Psoas muscle (tissue), 7 donors: ENCODE measurements at regions not wholly inside any gene's neighbourhood (a gene's known extent, or its start where the extent isn't known, plus 50 kb on each side); places are given as distances from the start of the nearest gene placed in this dataset.

Experiments
- ATAC-seq, 4 donors: fragments of 200-7000 bp; cut with Tn5 transposase; one replicate each; pipeline ENCODE4 v1.9.1; 2020; ENCODE audit warnings: moderate library complexity in 3 of 4, mild to moderate bottlenecking in 2 of 4
- DNase-seq, 2 donors: peaks; one replicate each; pipeline ENCODE4 v3.0.0-alpha.2; 2020
- H3K27ac ChIP-seq: fragments of 200-600 bp; one replicate; pipeline ENCODE4 v1.8.0; 2022
- H3K27me3 ChIP-seq, 3 donors: fragments of 200-600 bp in 1 of 3; one replicate each; pipeline versions ENCODE4 v1.6.1 to v1.8.0; 2013 to 2022; ENCODE audit warnings: low read length in 2 of 3, mild to moderate bottlenecking in 2 of 3, moderate library complexity in 1 of 3; ENCODE audit not compliant: insufficient read depth in 3 of 3
- H3K36me3 ChIP-seq, 2 donors: fragments of 200-600 bp in 1 of 2; one replicate each; pipeline versions ENCODE4 v1.6.1 to v1.8.0; 2013 to 2022; ENCODE audit warnings: low read depth in 1 of 2, mild to moderate bottlenecking in 1 of 2, moderate library complexity in 1 of 2; ENCODE audit not compliant: insufficient read depth in 1 of 2
- H3K4me1 ChIP-seq: fragments of 200-600 bp; one replicate; pipeline ENCODE4 v1.8.0; 2022
- H3K4me3 ChIP-seq: fragments of 200-600 bp; one replicate; pipeline ENCODE4 v1.8.0; 2022; ENCODE audit warnings: mild to moderate bottlenecking
- H3K9me3 ChIP-seq: fragments of 200-600 bp; one replicate; pipeline ENCODE4 v1.8.0; 2022
- WGBS, 3 donors: extraction: QIAGEN DNeasy Blood & Tissue Kit; methylation state at CpG; one replicate each; pipeline versions ENCODE4 v1.1.6 to v1.1.7; 2013; 5-methylcytosine and 5-hydroxymethylcytosine counted together
- intact Hi-C, 2 donors: fragments of 100-400 bp; cut with DNase I; formaldehyde crosslinking; loops; one replicate each; pipeline versions ENCODE4 v1.11.0 to v1.14.2; 2022
- TF ChIP-seq, protein P1 (sequence below): fragments of 200-600 bp; IDR thresholded peaks from one replicate; pipeline ENCODE4 v1.8.0; 2022; ENCODE audit warnings: antibody characterized with exemption
- donor health status: healthy with polysubstance abuse.
- donor health status: DM: no; HTN: no; CAD: no; lungs with moderate emphysema.
- donor health status: Bipolar disorder and iron deficiency.
- donor health status: healthy.
- donor health status: DM: yes; HTN: yes; CAD: no.
- donor health status: DM: no; HTN: no; CAD: no.
- donor health status: DM: yes; HTN: yes; CAD: no.

DNA sequence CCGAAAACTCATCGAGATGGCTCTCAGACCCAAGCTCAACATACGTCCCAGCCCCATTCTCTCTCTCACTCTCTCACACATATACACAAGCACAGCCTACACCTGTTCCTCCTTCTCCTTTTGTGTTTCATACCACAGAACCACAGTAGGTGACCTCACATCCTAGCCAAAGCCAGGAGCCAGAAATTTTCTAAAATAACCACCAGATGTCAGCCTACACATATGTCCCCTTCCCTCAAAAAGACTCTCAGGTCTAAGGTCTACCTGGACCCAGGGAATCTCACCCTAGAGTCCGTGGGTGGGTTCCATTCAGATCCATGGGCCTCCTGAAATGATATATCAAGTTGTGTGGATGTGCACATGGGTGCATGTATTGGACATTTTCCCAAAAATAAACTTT lies 104.2 kb upstream of the IPO5 start:
- Histone ChIP-seq H3K9me3 (no peaks in the 10 kb centered on the region), H3K27ac (no peak overlapping the region), H3K36me3 (no peaks in the 10 kb centered on the region), H3K4me1 (no peaks in the 10 kb centered on the region), H3K27me3 (no peaks in the 10 kb centered on the region), H3K4me3 (no peak overlapping the region)
- TF ChIP-seq, protein P1, sequence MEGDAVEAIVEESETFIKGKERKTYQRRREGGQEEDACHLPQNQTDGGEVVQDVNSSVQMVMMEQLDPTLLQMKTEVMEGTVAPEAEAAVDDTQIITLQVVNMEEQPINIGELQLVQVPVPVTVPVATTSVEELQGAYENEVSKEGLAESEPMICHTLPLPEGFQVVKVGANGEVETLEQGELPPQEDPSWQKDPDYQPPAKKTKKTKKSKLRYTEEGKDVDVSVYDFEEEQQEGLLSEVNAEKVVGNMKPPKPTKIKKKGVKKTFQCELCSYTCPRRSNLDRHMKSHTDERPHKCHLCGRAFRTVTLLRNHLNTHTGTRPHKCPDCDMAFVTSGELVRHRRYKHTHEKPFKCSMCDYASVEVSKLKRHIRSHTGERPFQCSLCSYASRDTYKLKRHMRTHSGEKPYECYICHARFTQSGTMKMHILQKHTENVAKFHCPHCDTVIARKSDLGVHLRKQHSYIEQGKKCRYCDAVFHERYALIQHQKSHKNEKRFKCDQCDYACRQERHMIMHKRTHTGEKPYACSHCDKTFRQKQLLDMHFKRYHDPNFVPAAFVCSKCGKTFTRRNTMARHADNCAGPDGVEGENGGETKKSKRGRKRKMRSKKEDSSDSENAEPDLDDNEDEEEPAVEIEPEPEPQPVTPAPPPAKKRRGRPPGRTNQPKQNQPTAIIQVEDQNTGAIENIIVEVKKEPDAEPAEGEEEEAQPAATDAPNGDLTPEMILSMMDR = no peak
- WGBS, 3 donors = 56 to 61% (median 58%) methylated on average over 4 of the region's 4 CpGs
- DNase-seq (no peak), ATAC-seq (no peak)
- intact Hi-C loops = no loop called here

DNA sequence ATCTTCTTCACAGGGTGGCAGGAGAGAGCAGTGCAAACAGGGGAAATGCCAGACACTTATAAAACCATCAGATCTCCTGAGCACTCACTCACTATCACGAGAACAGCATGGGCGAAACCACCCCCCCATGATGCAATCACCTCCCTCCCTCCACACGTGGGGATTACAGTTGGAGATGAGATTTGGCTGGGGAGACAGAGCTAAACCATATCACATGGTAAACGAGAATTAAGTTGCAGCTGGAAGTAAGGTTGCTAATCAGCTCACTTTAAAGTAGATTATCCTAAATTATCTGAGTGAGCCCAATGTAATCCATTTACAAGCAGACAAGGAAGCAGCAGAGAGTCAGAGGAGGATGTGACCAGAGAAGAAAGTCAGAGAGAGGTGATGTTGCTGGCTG lies 102.2 kb upstream of the IPO5 start:
- DNase-seq (no peak), ATAC-seq (no peak)
- Histone ChIP-seq H3K9me3 (no peaks in the 10 kb centered on the region), H3K27ac (no peak overlapping the region), H3K4me3 (no peak overlapping the region), H3K36me3 (no peaks in the 10 kb centered on the region), H3K4me1 (no peaks in the 10 kb centered on the region), H3K27me3 (no peaks in the 10 kb centered on the region)
- intact Hi-C loops = loop anchor here in 1 of 2 donors (5.0 to 10.0 kb wide), 2 partner anchors 824 to 991 kb away; no protein-coding TSS in a partner anchor
- TF ChIP-seq, protein P1 = no peak
- WGBS, 3 donors = 56 to 65% (median 64%) methylated on average over 4 of the region's 4 CpGs

DNA sequence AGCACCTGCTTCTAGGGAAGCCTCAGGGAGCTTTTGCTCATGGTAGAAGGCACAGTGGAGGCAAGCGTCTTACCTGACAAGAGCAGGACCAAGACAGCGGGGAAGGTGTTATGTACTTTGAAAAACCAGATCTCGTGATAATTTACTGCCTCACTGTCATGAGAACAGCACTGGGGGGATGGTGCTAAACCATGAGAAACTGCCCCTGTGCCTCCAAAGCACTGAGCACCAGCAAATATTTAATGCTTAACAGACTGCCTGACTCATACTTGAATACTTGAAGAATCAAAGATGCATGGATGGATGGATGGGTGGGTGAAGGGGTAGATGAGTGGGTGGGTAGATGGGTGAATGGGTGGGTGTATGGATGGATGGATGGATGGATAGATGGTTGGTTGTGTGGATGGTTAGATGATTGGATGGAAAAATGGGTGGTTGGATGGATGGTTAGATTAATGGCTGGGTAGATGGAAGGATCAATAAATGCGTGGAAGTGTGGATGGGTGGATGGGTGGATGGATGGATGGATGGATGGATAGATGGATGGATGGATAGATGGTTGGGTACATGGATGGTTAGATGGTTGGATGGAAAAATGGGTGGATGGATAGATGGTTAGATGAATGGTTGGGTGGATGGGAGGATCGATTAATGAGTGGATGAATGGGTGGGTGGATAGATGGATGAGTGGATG lies 101.1 kb upstream of the IPO5 start:
- H3K4me3 ChIP-seq = no peak overlapping the region
- H3K27me3 ChIP-seq = no peaks in the 10 kb centered on the region
- 75 to 82% (median 77%) methylated on average over 5 of the region's 5 CpGs for WGBS, 3 donors
- TF ChIP-seq, protein P1 = no peak
- no peaks in the 10 kb centered on the region for H3K36me3 ChIP-seq
- intact Hi-C loops = loop anchor here in 1 of 2 donors (5.0 to 10.0 kb wide), 2 partner anchors 822 to 990 kb away; no protein-coding TSS in a partner anchor
- no peak overlapping the region for H3K27ac ChIP-seq
- DNase-seq (no peak), ATAC-seq (no peak)
- no peaks in the 10 kb centered on the region for H3K4me1 ChIP-seq
- no peaks in the 10 kb centered on the region for H3K9me3 ChIP-seq

DNA sequence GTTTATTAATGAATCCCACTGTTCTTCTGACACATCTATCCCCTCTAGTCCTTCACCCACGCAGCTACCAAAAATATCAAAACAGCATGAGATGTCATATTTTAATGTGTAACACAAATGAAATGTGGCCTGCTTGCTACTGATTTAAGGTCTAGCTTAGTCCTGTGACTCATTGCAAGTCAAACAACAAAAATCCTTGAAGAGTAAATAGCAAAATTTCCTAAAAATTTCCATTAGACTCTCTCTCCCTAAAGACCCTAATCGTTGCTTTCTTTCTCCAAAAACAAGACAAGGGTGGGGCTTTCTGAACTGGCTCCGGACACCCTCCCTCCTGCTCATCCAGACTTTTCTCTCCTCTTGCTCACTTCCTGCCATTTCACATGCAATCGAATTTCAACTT lies 99.9 kb upstream of the IPO5 start:
- no peaks in the 10 kb centered on the region for H3K4me1 ChIP-seq
- TF ChIP-seq, protein P1 = no peak
- H3K36me3 ChIP-seq = no peaks in the 10 kb centered on the region
- H3K4me3 ChIP-seq = no peak overlapping the region
- intact Hi-C loops = loop anchor here in 1 of 2 donors (5.0 to 10.0 kb wide), 2 partner anchors 821 to 989 kb away; no protein-coding TSS in a partner anchor
- ATAC-seq (no peak), DNase-seq (no peak)
- 50 to 74% (median 56%) methylated on average over 4 of the region's 4 CpGs for WGBS, 3 donors
- H3K9me3 ChIP-seq = no peaks in the 10 kb centered on the region
- no peaks in the 10 kb centered on the region for H3K27me3 ChIP-seq
- H3K27ac ChIP-seq = no peak overlapping the region
